Stimulated activated effector memory CD8-positive, alpha-beta T cell treated with anti-CD3 and anti-CD28 coated beads, Interleukin-12 subunit alpha, Interleukin-12 subunit beta, amount 100 ng/mL, for 72 hours (primary cell): ENCODE measurements at regions not wholly inside any gene's neighbourhood (a gene's known extent, or its start where the extent isn't known, plus 50 kb on each side); places are given as distances from the start of the nearest gene placed in this dataset.

Source experiments
- ATAC-seq: fragments of 150-1000 bp; cut with Tn5 transposase; 2 replicates; pipeline ENCODE4 v1.10.0; 2021
- DNase-seq, 2 donors: peaks; one replicate each; pipeline ENCODE4 v3.0.0; 2021 to 2022; ENCODE audit warnings: low spot score in 2 of 2
- H3K27ac Mint-ChIP-seq: one replicate; pipeline ENCODE4 v1.8.0; 2022; ENCODE audit warnings: mild to moderate bottlenecking, mixed read lengths
- H3K36me3 Mint-ChIP-seq: one replicate; pipeline ENCODE4 v1.8.0; 2022; ENCODE audit warnings: mild to moderate bottlenecking, mixed read lengths
- H3K4me1 Mint-ChIP-seq: one replicate; pipeline ENCODE4 v1.8.0; 2022; ENCODE audit warnings: mixed read lengths
- H3K4me3 Mint-ChIP-seq: one replicate; pipeline ENCODE4 v1.8.0; 2022; ENCODE audit warnings: mild to moderate bottlenecking, mixed read lengths
- H3K9me3 Mint-ChIP-seq: one replicate; pipeline ENCODE4 v1.8.0; 2022; ENCODE audit warnings: mixed read lengths

DNA sequence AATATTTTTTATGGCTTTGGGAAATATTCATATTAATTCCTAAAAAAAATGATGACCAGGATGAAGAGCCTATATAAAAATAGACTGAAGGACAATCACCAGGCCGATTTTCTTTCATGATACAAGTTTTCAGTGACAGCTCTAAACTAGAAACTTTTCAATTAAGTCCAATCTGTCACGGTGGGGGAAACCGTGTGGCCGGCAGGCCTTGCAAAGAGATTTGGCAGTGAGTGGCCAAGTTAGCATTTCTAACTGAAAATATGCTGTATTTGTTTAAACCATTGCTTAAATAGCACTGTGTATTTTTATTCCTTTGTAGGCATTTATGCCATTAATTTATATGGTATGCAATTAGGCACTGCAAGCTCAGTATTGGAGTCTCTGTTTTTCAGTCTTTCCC, 294.5 kb upstream of the NRIP1 start:
- no peaks in the 10 kb centered on the region for H3K36me3 Mint-ChIP-seq
- peaks cover 6% of the 10 kb centered on the region for H3K4me1 Mint-ChIP-seq
- no peak overlapping the region for H3K4me3 Mint-ChIP-seq
- ATAC-seq (no peak), DNase-seq (no peak)
- no peak overlapping the region for H3K27ac Mint-ChIP-seq
- H3K9me3 Mint-ChIP-seq = no peaks in the 10 kb centered on the region

DNA sequence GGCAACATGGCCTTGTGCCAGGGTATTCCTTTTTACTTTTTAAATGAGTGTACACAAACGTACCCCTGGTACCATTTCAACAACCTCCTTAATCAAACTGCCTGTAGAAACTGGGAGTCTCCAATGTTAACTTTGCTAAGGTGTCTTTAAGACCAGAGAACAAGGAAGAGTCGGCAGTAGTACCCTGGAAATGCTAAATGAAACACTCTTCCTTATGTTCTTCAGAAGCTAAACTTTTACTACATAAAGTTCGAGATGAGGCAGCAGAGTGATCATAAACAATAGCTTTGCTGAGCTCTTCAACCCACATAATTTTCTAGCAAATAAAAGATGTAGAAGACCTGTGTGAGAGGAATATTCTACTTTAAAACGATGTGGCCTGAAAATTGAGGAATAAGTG, 297.7 kb upstream of the NRIP1 start:
- Mint-ChIP-seq H3K36me3 (no peaks in the 10 kb centered on the region), H3K4me1 (no peaks in the 10 kb centered on the region), H3K4me3 (no peak overlapping the region), H3K27ac (no peak overlapping the region), H3K9me3 (peaks cover 9% of the 10 kb centered on the region)
- no peak for ATAC-seq
- DNase-seq = no peak

DNA sequence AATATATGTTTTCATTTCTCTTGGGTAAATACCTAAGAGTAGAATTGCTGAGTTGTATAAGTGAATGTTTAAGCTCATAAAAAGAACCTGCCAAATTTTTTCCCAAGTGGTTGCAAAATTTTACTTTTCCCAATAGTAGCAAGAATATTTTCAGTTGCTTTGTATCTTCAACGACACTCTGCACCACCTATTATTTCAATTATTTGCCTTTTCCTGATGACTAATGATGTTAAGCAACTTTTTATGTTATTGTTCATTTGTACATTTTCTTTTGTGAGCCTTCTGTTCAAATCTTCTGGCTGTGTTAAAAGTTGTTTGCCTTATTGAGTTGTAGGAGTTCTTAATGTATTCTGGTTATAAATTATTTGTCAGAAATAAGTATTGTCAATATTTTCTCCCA, 299.1 kb upstream of the NRIP1 start:
- Mint-ChIP-seq H3K4me3 (no peak overlapping the region), H3K27ac (no peak overlapping the region), H3K4me1 (no peaks in the 10 kb centered on the region), H3K36me3 (no peaks in the 10 kb centered on the region), H3K9me3 (peaks cover 9% of the 10 kb centered on the region)
- ATAC-seq = no peak
- no peak for DNase-seq

DNA sequence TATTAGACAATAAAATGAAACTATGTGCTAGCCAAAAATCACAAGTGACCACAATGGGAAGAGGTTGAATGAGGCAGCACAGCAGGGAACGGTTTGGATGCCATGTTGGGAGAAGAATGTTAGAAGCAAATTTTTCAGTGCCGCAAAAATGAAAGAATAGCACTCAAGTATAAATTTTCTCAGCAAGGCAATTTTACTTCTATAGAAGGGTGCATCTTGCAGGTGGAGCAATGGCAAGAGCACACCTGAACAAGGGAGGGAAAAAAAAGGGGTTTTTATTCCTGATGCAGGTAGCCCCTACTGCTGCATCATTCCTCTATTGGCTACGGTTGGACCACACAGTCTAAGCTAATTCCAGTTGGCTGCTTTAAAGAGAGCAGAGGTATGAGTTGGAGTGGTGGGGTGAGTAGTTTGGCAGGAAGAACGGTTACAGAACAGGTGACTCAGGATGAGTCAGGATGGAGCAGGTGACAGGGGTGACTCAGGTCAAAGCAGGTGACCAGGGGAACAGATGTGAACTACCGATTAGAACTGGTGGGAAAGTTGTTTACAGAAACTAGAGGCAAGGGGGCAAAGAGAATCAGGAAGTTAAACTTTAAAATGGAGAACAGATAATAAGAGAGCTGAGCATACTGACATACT, 301.1 kb upstream of the NRIP1 start:
- Mint-ChIP-seq H3K4me1 (no peaks in the 10 kb centered on the region), H3K27ac (no peak overlapping the region), H3K36me3 (no peaks in the 10 kb centered on the region), H3K9me3 (peaks cover 9% of the 10 kb centered on the region), H3K4me3 (no peak overlapping the region)
- DNase-seq (no peak), ATAC-seq (no peak)

DNA sequence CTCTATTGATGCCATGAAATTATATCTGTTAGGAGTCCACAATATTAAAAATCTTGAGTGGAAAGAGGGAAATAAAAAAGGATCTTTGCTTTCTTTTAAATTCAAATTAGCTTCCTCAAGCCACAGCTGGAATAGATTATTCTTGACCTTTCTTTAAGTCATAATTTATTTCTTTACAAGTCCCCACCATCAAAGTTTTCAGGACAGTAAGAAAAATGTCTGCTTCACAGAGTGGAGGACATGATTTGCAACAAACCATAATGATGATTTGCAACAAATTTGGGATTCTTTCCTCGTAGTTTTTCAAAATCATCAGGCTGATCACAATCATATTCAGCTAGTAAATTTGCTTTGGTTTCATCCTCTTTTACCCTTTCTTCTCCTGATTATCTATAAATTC, 301.8 kb upstream of the NRIP1 start:
- Mint-ChIP-seq H3K4me3 (no peak overlapping the region), H3K9me3 (peaks cover 9% of the 10 kb centered on the region), H3K36me3 (no peaks in the 10 kb centered on the region), H3K27ac (no peak overlapping the region), H3K4me1 (no peaks in the 10 kb centered on the region)
- ATAC-seq (no peak), DNase-seq (no peak)

DNA sequence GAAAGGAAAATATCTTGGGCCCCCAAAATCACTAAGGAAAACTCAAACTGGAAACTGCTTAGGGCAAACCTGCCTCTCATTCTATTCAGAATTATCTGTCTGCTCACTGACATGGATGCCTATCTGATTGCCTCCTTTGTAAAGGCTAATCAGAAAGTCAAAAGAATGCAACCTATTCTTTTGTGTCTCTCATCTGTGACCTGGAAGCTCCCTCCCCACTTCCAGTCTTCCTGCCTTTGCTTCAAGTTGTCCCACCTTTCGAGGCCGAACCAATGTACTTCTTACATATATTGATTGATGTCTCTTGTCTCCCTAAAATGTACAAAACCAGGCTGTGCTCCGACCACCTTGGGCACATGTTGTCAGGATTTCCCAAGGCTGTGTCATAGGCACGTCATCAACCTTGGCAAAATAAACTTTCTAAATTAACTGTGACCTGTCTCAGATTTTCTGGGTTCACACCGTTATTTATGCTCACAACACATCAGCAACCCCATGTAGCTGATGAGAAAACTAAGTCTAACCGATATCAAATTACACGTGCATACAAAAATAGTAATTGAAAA, 302.3 kb upstream of the NRIP1 start:
- H3K27ac Mint-ChIP-seq = no peak overlapping the region
- no peaks in the 10 kb centered on the region for H3K4me1 Mint-ChIP-seq
- H3K4me3 Mint-ChIP-seq = no peak overlapping the region
- ATAC-seq (no peak), DNase-seq (no peak)
- H3K36me3 Mint-ChIP-seq = no peaks in the 10 kb centered on the region
- H3K9me3 Mint-ChIP-seq = peaks cover 9% of the 10 kb centered on the region

DNA sequence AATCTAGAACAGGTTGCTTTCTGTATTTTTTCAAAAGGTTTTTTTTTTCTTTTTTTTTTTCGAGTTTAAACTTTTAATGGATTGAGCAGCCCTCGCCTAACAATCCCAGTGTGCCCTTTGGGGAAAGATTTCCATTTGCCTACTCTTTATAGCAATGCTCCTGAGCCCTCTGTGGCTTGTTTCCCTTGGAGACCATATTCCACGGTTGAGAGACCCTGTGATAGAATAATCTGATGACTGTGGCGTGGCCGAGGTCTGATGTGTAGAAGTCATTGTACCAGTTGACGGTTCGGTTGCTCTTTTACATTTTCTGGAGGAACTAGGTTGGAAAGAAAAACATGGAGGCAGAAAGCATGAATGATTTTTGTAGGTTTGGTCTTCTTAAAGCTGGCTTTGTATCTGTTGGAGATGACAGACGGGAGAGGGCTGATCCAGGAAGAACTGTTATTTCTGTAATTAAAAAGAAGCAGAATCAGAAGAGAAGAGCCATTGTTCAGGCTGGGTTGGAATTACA, 305.7 kb upstream of the NRIP1 start:
- no peak for DNase-seq
- Mint-ChIP-seq H3K4me1 (peaks cover 7% of the 10 kb centered on the region), H3K27ac (no peak overlapping the region), H3K9me3 (peaks cover 8% of the 10 kb centered on the region), H3K4me3 (no peak overlapping the region), H3K36me3 (no peaks in the 10 kb centered on the region)
- ATAC-seq = no peak

DNA sequence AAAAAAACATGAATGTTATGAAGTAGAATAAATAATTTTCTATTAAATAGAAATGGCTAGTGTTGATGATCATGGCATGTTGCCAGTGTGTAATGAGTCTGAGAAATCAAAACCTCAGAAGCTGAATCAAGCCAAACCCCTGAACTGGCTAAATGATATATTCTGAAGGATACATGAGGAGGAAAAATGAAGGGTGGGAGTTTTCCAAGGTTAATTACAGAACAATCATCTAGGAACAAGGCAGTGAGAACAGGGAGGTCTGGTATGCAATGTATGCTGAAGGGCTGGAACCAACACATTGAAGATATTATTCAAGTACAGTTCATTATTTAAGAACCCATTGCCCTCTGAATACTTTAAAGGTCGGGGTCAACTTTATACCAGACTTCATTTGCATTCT, 309.1 kb upstream of the NRIP1 start:
- Mint-ChIP-seq H3K9me3 (no peaks in the 10 kb centered on the region), H3K4me3 (no peak overlapping the region), H3K4me1 (peaks cover 7% of the 10 kb centered on the region), H3K27ac (no peak overlapping the region), H3K36me3 (no peaks in the 10 kb centered on the region)
- ATAC-seq (no peak), DNase-seq (no peak)

DNA sequence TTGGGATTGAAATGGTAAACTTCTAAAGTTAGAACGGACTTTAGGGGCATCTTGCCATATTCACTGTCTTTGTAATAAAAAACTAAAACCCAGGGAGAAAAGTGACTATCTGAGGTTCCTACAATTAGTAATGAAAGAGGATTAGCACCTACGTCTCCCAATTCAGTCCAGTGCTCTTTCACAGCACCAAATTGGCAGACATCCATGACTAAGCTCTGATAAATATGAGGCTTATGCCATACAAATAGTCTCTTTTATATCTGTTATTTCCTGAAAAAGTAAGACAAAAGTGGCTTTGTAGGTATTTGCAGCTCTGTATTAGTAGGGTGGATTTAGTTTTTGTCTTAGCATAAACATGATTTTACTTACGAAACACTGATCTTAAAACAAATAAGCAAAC, 315.0 kb upstream of the NRIP1 start:
- Mint-ChIP-seq H3K9me3 (no peaks in the 10 kb centered on the region), H3K27ac (no peak overlapping the region)
- DNase-seq = no peak

DNA sequence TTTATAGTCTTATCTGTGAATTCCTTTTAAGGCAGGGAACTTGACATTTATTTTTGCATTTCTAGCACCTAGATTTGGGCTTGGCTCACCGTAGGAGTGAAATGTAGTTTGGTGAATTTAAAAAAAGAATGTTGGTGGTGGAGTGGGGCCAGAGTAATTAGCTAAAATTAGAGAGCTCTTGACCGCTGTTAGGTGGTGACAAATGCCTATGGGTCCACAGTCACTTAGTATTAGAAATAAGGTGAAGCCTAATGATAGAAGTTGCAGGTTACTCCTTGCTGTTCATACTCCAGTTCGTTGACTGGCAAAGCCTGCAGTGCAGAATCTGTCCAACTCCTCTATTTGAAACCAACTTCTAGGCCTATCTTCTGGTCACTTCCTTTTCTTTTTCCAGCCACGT, 318.8 kb upstream of the NRIP1 start:
- Mint-ChIP-seq H3K4me1 (no peaks in the 10 kb centered on the region), H3K27ac (no peak overlapping the region), H3K4me3 (no peak overlapping the region), H3K9me3 (no peaks in the 10 kb centered on the region), H3K36me3 (no peaks in the 10 kb centered on the region)
- ATAC-seq (no peak), DNase-seq (no peak)

More for the DNA sequence above, 315.0 kb upstream of the NRIP1 start:
- Mint-ChIP-seq H3K4me3 (no peak overlapping the region), H3K36me3 (no peaks in the 10 kb centered on the region), H3K4me1 (no peaks in the 10 kb centered on the region)
- ATAC-seq = no peak

DNA sequence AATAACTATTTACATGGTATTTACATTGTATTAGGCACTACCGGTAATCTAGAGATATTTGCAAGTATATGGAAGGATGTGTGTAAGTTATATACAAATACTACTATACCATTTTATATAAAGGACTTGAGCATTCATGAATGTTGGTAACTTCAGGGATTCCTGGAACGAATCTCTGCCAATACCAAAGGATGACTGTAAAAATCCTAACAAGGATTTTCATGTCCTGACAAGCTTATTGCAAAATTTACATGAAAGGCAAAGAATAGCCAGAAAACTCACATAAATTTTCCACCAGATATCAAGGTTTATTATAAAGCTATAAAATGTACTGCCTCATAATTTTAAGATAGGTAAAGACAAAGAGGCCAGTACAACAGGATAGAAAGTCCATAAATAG, 325.2 kb upstream of the NRIP1 start:
- H3K27ac Mint-ChIP-seq = no peak overlapping the region
- no peak for DNase-seq

DNA sequence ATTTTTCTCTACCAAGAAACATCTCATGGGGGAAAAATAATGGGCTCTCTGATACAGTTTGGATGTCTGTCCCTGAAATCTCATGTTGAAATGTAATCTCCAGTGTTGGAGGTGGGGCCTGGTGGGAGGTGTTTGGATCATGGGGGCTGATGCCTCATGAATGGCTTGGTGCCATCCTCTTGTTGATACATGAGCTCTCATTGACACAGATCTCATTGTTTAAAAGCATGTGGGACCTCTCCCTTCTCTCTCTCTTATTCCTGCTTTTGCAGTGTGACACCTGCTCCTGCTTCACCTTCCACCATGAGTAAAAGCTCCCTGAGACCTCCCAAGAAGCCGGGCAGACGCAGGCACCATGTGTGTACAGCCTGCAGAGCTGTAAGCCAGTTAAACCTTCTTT, 332.5 kb upstream of the NRIP1 start:
- Mint-ChIP-seq H3K9me3 (no peaks in the 10 kb centered on the region), H3K27ac (no peak overlapping the region), H3K4me1 (no peaks in the 10 kb centered on the region), H3K36me3 (no peaks in the 10 kb centered on the region), H3K4me3 (no peak overlapping the region)
- no peak for ATAC-seq
- no peak for DNase-seq

More for the DNA sequence above, 325.2 kb upstream of the NRIP1 start:
- Mint-ChIP-seq H3K36me3 (no peaks in the 10 kb centered on the region), H3K4me1 (no peaks in the 10 kb centered on the region), H3K4me3 (no peak overlapping the region), H3K9me3 (no peaks in the 10 kb centered on the region)
- ATAC-seq = no peak

DNA sequence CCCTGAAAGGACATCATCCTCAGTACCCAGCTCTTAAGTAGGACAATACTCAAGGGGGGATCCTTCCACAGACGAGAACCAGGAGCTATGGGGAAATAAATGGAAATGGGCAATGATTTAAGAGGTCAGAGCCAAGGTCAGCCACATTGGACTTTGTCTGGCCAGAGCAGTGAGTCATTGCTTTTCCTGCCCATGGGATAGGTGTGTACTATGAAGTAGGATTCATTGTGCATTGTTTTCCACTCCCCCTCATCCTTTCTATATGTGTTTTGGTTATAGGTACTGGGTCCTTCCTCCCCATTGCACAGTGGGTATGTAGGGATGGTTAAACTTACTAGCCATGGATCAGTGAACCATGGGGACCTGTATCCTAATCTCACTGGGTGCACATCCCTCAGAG, 328.9 kb upstream of the USP25 start:
- H3K4me3 Mint-ChIP-seq = no peak overlapping the region
- H3K36me3 Mint-ChIP-seq = no peaks in the 10 kb centered on the region
- H3K27ac Mint-ChIP-seq = no peak overlapping the region
- H3K9me3 Mint-ChIP-seq = no peaks in the 10 kb centered on the region
- H3K4me1 Mint-ChIP-seq = no peaks in the 10 kb centered on the region
- ATAC-seq (no peak), DNase-seq (no peak)

DNA sequence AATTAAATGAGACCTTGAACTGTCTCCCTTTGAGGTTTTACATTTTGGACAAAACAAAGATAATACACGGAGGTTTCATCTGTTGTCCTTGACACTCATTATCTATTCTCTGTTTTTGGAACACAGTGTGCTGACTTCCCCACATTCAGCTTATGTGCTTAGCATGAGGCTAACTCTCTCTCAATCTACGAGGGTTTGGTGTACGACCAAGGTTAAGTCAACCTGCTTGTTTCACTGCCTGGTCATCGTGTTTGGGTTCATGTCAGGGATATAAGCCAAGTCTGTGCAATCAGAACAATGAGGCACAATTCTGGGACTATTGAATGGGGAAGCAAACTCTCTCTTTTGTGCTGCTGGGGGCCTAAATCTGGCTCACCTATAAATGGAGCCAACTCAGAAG, 328.5 kb upstream of the USP25 start:
- ATAC-seq (no peak), DNase-seq (no peak)
- H3K4me3 Mint-ChIP-seq = no peak overlapping the region
- no peaks in the 10 kb centered on the region for H3K9me3 Mint-ChIP-seq
- no peak overlapping the region for H3K27ac Mint-ChIP-seq
- no peaks in the 10 kb centered on the region for H3K4me1 Mint-ChIP-seq
- no peaks in the 10 kb centered on the region for H3K36me3 Mint-ChIP-seq

DNA sequence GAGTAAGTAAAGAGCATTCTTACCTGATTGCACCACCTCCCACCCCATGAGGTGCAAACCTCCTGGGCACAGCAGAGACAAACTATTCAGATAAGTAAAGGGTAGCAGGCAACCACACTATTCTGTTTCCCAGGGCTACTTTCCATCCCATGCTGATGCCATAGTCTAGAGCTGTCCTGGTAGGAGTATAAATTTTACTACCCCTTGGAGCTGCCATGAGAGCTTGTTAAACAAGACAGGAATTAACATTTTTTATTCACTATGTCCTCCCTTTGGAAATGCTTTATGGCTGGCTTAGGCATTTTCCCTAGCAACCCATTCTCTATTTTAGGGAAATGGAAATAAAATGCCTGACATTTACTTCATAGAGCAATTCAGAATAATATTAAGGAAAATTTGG, 324.6 kb upstream of the USP25 start:
- Mint-ChIP-seq H3K4me3 (no peak overlapping the region), H3K36me3 (no peaks in the 10 kb centered on the region), H3K4me1 (no peaks in the 10 kb centered on the region), H3K27ac (no peak overlapping the region), H3K9me3 (no peaks in the 10 kb centered on the region)
- DNase-seq (no peak), ATAC-seq (no peak)

DNA sequence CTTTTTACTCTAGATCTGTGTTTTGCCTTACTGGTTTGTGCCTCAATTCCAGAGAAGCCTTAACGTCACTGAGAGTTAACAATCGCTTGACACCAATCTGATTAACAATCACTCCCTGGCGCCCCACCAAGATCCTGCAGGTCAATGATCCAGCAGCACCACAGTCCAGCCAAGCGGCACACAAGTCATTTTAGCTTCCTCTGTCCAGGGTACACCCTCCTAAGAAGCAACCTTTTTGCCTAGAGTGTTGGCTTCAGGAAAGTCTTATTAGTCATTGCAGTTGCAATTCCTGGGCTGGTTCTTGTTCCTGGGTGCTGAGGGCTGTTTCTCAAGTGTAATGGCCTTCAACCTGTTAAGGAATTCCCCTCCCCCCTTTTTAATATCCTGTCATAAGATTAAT, 323.0 kb upstream of the USP25 start:
- H3K4me3 Mint-ChIP-seq = no peak overlapping the region
- DNase-seq (no peak), ATAC-seq (no peak)
- peaks cover 1% of the 10 kb centered on the region for H3K9me3 Mint-ChIP-seq
- H3K27ac Mint-ChIP-seq = no peak overlapping the region
- H3K4me1 Mint-ChIP-seq = no peaks in the 10 kb centered on the region
- no peaks in the 10 kb centered on the region for H3K36me3 Mint-ChIP-seq
